UCSD-AML1 (cell line): ENCODE measurements at regions not wholly inside any gene's neighbourhood (a gene's known extent, or its start where the extent isn't known, plus 50 kb on each side); places are given as distances from the start of the nearest gene placed in this dataset.

Experiments used
- DNase-seq: peaks from one replicate; lab custom pipeline; 2025; ENCODE audit not compliant: unreplicated experiment; lab: John Stamatoyannopoulos, UW

- DNase-seq: no peak
Observed at GRCh38 chr12:110971936-110972335, 51.6 kb upstream of the MYL2 start.

GRCh38 chr12:110971189-110971920 lies 51.0 kb upstream of the MYL2 start:
- no peak for DNase-seq
